PFSK-1 (cell line): ENCODE measurements at regions not wholly inside any gene's neighbourhood (a gene's known extent, or its start where the extent isn't known, plus 50 kb on each side); places are given as distances from the start of the nearest gene placed in this dataset.

Experiments
- FOXP2 ChIP-seq: optimal IDR thresholded peaks from 2 replicates; pipeline ENCODE3; 2011; ENCODE audit warnings: borderline replicate concordance, control low read depth, inconsistent platforms; ENCODE audit not compliant: insufficient read depth; ENCODE audit errors: extremely low read length, extremely low read depth
- POLR2AphosphoS5 ChIP-seq: IDR thresholded peaks from 2 replicates; pipeline ENCODE4 v1.6.1; 2012; ENCODE audit warnings: low read depth, mild to moderate bottlenecking, control low read depth, low read length, moderate library complexity
- REST ChIP-seq, 2 experiments: IDR thresholded peaks; 2 replicates each; pipeline versions ENCODE4 v1.6.1 to v1.8.0; 2011 to 2012; ENCODE audit warnings: low read depth in 2 of 2, low read length in 2 of 2, control low read depth in 1 of 2, inconsistent platforms in 1 of 2, mild to moderate bottlenecking in 1 of 2, moderate library complexity in 1 of 2; ENCODE audit not compliant: insufficient read depth in 1 of 2
- SIN3A ChIP-seq: IDR thresholded peaks from 2 replicates; pipeline ENCODE4 v1.6.1; 2012; ENCODE audit warnings: mild to moderate bottlenecking, low read length, moderate library complexity, borderline replicate concordance; ENCODE audit not compliant: insufficient read depth
- TAF1 ChIP-seq: IDR thresholded peaks from 2 replicates; pipeline ENCODE4 v1.6.1; 2012; ENCODE audit warnings: low read length, control low read depth, borderline replicate concordance; ENCODE audit not compliant: insufficient read depth

GRCh38 chr15:29405564-29405963 is 135.9 kb upstream of the NSMCE3 start:
- TF ChIP-seq REST (IDR thresholded peaks at IDR 0.05; ENCODE audit: insufficient read depth in 1 of 2, low read depth in 2 of 2, low read length in 2 of 2) (no peak), POLR2AphosphoS5 (no peak), FOXP2 (no peak), TAF1 (no peak), SIN3A (no peak)

- TF ChIP-seq TAF1 (no peak), FOXP2 (no peak), POLR2AphosphoS5 (no peak), REST (IDR thresholded peaks at IDR 0.05; ENCODE audit: insufficient read depth in 1 of 2, low read depth in 2 of 2, low read length in 2 of 2) (no peak), SIN3A (no peak)
These were observed 134.2 kb upstream of the NSMCE3 start for GRCh38 chr15:29403772-29404171.

GRCh38 chr15:29401644-29402043 is 132.0 kb upstream of the NSMCE3 start:
- TF ChIP-seq TAF1 (no peak), REST (IDR thresholded peaks at IDR 0.05; ENCODE audit: insufficient read depth in 1 of 2, low read depth in 2 of 2, low read length in 2 of 2) (no peak), POLR2AphosphoS5 (no peak), SIN3A (no peak), FOXP2 (no peak)

- TF ChIP-seq FOXP2, result no peak
- no peak for TF ChIP-seq POLR2AphosphoS5
- no peak for TF ChIP-seq REST (IDR thresholded peaks at IDR 0.05; ENCODE audit: insufficient read depth in 1 of 2, low read depth in 2 of 2, low read length in 2 of 2)
- TF ChIP-seq SIN3A, result no peak
- no peak for TF ChIP-seq TAF1
These were observed 131.1 kb upstream of the NSMCE3 start for GRCh38 chr15:29400701-29401100.

- TF ChIP-seq TAF1 (no peak), REST (IDR thresholded peaks at IDR 0.05; ENCODE audit: insufficient read depth in 1 of 2, low read depth in 2 of 2, low read length in 2 of 2) (no peak), FOXP2 (no peak), SIN3A (no peak), POLR2AphosphoS5 (no peak)
These were observed 129.3 kb upstream of the NSMCE3 start for GRCh38 chr15:29398907-29399306.
